Type B pancreatic cell (in vitro differentiated cells): ENCODE measurements at regions not wholly inside any gene's neighbourhood (a gene's known extent, or its start where the extent isn't known, plus 50 kb on each side); places are given as distances from the start of the nearest gene placed in this dataset.

ENCODE experiments used
- DNase-seq: peaks from one replicate; pipeline ENCODE4 v3.0.0; 2021; ENCODE audit warnings: mixed read lengths; ENCODE audit not compliant: unreplicated experiment; ENCODE audit errors: extremely low spot score
- H3K27ac Mint-ChIP-seq: 2 replicates; pipeline ENCODE4 v1.8.0; 2021; ENCODE audit warnings: mild to moderate bottlenecking, mixed read lengths
- H3K27me3 Mint-ChIP-seq: 2 replicates; pipeline ENCODE4 v1.8.0; 2021; ENCODE audit warnings: mixed read lengths
- H3K36me3 Mint-ChIP-seq: 2 replicates; pipeline ENCODE4 v1.8.0; 2021; ENCODE audit warnings: mixed read lengths
- H3K4me1 Mint-ChIP-seq: one replicate; pipeline ENCODE4 v1.8.0; 2021; ENCODE audit warnings: mixed read lengths; ENCODE audit not compliant: unreplicated experiment
- H3K4me3 Mint-ChIP-seq: 2 replicates; pipeline ENCODE4 v1.8.0; 2021; ENCODE audit warnings: mild to moderate bottlenecking, mixed read lengths
- H3K9me3 Mint-ChIP-seq: 2 replicates; pipeline ENCODE4 v1.8.0; 2021; ENCODE audit warnings: mixed read lengths
- TF ChIP-seq, protein P1 (sequence below): fragments of 200-600 bp; sonication (generic); conservative IDR thresholded peaks from 2 replicates; pipeline ENCODE4 v1.5.0; 2021; ENCODE audit warnings: antibody characterized with exemption, mild to moderate bottlenecking

GRCh38 chr5:106121972-106122605 is 1548.6 kb downstream of the EFNA5 start:
- H3K27me3 Mint-ChIP-seq, result no peaks in the 10 kb centered on the region

GRCh38 chr5:106116682-106117081 is 1554.1 kb downstream of the EFNA5 start:
- no peak for DNase-seq
- Mint-ChIP-seq H3K4me3 (no peak overlapping the region), H3K27me3 (no peaks in the 10 kb centered on the region), H3K36me3 (no peaks in the 10 kb centered on the region), H3K27ac (no peak overlapping the region), H3K9me3 (no peaks in the 10 kb centered on the region), H3K4me1 (peaks cover 4% of the 10 kb centered on the region)
- TF ChIP-seq, protein P1, sequence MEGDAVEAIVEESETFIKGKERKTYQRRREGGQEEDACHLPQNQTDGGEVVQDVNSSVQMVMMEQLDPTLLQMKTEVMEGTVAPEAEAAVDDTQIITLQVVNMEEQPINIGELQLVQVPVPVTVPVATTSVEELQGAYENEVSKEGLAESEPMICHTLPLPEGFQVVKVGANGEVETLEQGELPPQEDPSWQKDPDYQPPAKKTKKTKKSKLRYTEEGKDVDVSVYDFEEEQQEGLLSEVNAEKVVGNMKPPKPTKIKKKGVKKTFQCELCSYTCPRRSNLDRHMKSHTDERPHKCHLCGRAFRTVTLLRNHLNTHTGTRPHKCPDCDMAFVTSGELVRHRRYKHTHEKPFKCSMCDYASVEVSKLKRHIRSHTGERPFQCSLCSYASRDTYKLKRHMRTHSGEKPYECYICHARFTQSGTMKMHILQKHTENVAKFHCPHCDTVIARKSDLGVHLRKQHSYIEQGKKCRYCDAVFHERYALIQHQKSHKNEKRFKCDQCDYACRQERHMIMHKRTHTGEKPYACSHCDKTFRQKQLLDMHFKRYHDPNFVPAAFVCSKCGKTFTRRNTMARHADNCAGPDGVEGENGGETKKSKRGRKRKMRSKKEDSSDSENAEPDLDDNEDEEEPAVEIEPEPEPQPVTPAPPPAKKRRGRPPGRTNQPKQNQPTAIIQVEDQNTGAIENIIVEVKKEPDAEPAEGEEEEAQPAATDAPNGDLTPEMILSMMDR, result no peak

More at GRCh38 chr5:106121972-106122605, 1548.6 kb downstream of the EFNA5 start:
- Mint-ChIP-seq H3K27ac (no peak overlapping the region), H3K36me3 (no peaks in the 10 kb centered on the region), H3K9me3 (no peaks in the 10 kb centered on the region), H3K4me1 (peaks cover 2% of the 10 kb centered on the region), H3K4me3 (no peak overlapping the region)
- DNase-seq, result no peak
- TF ChIP-seq, protein P1, result peak; percentile 78

GRCh38 chr5:106113922-106114321 is 1556.8 kb downstream of the EFNA5 start:
- Mint-ChIP-seq H3K9me3 (no peaks in the 10 kb centered on the region), H3K27ac (no peak overlapping the region)

GRCh38 chr5:106106384-106106783 is 1564.4 kb downstream of the EFNA5 start:
- no peaks in the 10 kb centered on the region for H3K9me3 Mint-ChIP-seq
- no peaks in the 10 kb centered on the region for H3K27me3 Mint-ChIP-seq
- TF ChIP-seq, protein P1, result no peak
- no peak overlapping the region for H3K4me3 Mint-ChIP-seq
- H3K36me3 Mint-ChIP-seq, result no peaks in the 10 kb centered on the region
- no peak overlapping the region for H3K27ac Mint-ChIP-seq
- no peaks in the 10 kb centered on the region for H3K4me1 Mint-ChIP-seq
- no peak for DNase-seq

More at GRCh38 chr5:106113922-106114321, 1556.8 kb downstream of the EFNA5 start:
- H3K36me3 Mint-ChIP-seq, result no peaks in the 10 kb centered on the region
- TF ChIP-seq, protein P1, result no peak
- no peak overlapping the region for H3K4me3 Mint-ChIP-seq
- no peak for DNase-seq
- H3K4me1 Mint-ChIP-seq, result peaks cover 4% of the 10 kb centered on the region
- no peaks in the 10 kb centered on the region for H3K27me3 Mint-ChIP-seq

DNA sequence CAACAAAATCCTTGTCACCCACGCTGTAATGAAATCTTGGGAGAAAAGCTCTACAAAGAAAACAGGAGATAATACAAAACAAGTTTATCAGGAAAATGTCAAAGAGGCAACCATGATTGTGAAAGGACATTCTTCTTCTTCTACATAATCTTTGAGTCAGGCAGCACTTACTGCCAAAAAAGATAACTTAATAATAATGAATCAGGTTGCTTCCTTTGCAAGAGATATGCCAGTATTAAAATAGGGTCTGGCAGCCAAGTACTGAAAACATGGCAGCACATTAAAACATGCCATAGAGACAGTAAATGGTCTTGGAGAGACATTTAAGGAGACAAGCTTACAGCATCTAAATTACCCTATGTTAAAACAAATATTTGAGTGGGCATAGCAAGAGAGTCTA is 1573.4 kb downstream of the EFNA5 start:
- DNase-seq, result no peak
- peaks cover 4% of the 10 kb centered on the region for H3K4me1 Mint-ChIP-seq
- H3K27ac Mint-ChIP-seq, result no peak overlapping the region
- H3K27me3 Mint-ChIP-seq, result no peaks in the 10 kb centered on the region
- H3K4me3 Mint-ChIP-seq, result peak overlapping the region; percentile 27
- H3K36me3 Mint-ChIP-seq, result no peaks in the 10 kb centered on the region
- peaks cover 4% of the 10 kb centered on the region for H3K9me3 Mint-ChIP-seq
- TF ChIP-seq, protein P1, result no peak

- no peaks in the 10 kb centered on the region for H3K36me3 Mint-ChIP-seq
- H3K4me1 Mint-ChIP-seq, result peaks cover 4% of the 10 kb centered on the region
- H3K27ac Mint-ChIP-seq, result no peak overlapping the region
- H3K4me3 Mint-ChIP-seq, result no peak overlapping the region
- H3K9me3 Mint-ChIP-seq, result peaks cover 4% of the 10 kb centered on the region
- H3K27me3 Mint-ChIP-seq, result no peaks in the 10 kb centered on the region
- TF ChIP-seq, protein P1, result no peak
- no peak for DNase-seq
Measured at GRCh38 chr5:106094839-106095238, 1575.9 kb downstream of the EFNA5 start.
